ENCODE measurements at regions not wholly inside any gene's neighbourhood (a gene's known extent, or its start where the extent isn't known, plus 50 kb on each side); places are given as distances from the start of the nearest gene placed in this dataset.

GRCh38 chrX:45505214-45505613 lies 304.5 kb upstream of the DIPK2B start:
- TF ChIP-seq, protein P1, sequence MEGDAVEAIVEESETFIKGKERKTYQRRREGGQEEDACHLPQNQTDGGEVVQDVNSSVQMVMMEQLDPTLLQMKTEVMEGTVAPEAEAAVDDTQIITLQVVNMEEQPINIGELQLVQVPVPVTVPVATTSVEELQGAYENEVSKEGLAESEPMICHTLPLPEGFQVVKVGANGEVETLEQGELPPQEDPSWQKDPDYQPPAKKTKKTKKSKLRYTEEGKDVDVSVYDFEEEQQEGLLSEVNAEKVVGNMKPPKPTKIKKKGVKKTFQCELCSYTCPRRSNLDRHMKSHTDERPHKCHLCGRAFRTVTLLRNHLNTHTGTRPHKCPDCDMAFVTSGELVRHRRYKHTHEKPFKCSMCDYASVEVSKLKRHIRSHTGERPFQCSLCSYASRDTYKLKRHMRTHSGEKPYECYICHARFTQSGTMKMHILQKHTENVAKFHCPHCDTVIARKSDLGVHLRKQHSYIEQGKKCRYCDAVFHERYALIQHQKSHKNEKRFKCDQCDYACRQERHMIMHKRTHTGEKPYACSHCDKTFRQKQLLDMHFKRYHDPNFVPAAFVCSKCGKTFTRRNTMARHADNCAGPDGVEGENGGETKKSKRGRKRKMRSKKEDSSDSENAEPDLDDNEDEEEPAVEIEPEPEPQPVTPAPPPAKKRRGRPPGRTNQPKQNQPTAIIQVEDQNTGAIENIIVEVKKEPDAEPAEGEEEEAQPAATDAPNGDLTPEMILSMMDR (IDR thresholded peaks at IDR 0.05): no peak
- TF ChIP-seq EZH2phosphoT487 (IDR thresholded peaks at IDR 0.05): no peak

Data from neural progenitor cell (in vitro differentiated cells).